ENCODE measurements at regions not wholly inside any gene's neighbourhood (a gene's known extent, or its start where the extent isn't known, plus 50 kb on each side); places are given as distances from the start of the nearest gene placed in this dataset.

DNA sequence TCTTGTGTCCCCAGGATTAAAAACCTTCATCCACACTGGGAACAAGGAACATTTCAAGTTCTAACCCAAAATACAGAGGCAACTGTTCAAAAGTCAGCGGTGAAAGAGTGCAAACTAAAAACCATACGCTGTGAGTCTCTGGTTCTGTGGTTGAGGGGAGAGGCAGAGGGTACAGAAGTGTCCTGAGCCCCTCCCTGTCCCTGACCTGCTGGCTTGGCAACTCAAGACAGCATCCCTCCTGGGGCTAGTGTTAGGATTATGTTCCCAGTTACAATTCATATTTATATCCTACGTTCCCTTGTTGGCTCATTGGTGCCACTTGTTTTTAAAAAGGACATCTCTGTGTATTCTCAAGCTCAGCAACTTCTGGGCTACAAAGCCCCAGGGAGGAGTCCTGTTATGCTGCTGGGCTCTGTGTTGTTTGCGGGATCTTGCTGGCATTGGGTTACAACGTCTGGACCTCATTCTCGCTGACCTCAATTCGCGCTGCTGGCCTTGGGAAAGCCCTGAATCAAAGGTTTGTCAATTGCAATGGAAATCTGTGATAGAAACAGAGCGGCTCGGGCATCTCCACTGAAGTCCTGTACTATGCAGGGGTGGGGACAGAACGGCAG is 420.8 kb downstream of the FUT8 start:
- Histone ChIP-seq H3K9me3 (no peaks in the 10 kb centered on the region), H3K27me3 (no peaks in the 10 kb centered on the region), H3K4me3 (no peak overlapping the region), H3K27ac (no peak overlapping the region), H3K4me1 (no peaks in the 10 kb centered on the region), H3K36me3 (replicated peaks in 1 of 2; ENCODE audit: insufficient read depth in 1 of 2, low read depth in 2 of 2) (no peaks in the 10 kb centered on the region)
- intact Hi-C loops (cut with DNase I) = no loop called here
- TF ChIP-seq POLR2A (IDR thresholded peaks at IDR 0.05) = no peak
- TF ChIP-seq, protein P1, sequence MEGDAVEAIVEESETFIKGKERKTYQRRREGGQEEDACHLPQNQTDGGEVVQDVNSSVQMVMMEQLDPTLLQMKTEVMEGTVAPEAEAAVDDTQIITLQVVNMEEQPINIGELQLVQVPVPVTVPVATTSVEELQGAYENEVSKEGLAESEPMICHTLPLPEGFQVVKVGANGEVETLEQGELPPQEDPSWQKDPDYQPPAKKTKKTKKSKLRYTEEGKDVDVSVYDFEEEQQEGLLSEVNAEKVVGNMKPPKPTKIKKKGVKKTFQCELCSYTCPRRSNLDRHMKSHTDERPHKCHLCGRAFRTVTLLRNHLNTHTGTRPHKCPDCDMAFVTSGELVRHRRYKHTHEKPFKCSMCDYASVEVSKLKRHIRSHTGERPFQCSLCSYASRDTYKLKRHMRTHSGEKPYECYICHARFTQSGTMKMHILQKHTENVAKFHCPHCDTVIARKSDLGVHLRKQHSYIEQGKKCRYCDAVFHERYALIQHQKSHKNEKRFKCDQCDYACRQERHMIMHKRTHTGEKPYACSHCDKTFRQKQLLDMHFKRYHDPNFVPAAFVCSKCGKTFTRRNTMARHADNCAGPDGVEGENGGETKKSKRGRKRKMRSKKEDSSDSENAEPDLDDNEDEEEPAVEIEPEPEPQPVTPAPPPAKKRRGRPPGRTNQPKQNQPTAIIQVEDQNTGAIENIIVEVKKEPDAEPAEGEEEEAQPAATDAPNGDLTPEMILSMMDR (IDR thresholded peaks at IDR 0.05) = no peak
- ATAC-seq (no peak), DNase-seq (no peak)
- 83 to 84% methylated on average over 11 of the region's 11 CpGs for WGBS, 2 donors

DNA sequence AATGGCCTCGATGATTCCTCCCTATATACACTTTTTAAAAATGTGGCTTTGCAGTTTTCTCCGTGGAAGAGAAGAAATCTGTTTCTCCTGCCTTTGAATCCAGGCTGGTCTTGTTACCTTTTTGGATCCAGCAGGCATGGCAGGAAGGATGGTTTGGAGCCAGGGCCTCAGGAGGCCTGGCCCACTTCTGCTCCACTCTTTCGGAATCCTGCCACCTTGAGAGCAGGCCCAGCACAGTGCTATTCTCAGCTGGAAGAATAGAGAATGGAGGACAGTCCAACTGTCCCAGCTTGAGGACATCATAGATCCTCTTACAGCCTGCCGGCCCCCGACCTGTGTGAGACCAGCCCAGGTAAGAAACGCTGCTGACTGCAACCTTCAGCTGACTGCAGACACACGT is 421.5 kb downstream of the FUT8 start:
- DNase-seq = no peak

DNA sequence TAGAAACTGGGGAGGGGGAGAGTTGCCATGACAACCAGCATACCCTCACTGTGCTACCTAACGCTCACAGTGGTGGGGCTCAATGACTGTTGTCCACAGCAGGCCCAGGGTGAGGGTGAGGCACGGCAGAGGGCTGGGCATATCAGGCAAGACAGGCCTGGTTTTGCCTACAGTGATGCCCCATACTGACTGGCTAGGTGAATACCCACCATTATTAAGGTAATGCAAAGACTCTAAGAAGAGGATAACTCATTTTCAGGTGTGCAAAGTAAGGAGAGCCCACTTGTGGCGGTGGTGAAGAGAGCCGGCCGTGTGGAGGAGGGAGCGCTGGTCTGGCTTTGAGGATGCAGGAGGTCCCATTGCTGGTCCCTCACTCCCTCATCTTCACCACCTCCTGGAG is 422.3 kb downstream of the FUT8 start:
- intact Hi-C loops (cut with DNase I) = no loop called here
- Histone ChIP-seq H3K4me3 (no peak overlapping the region), H3K27me3 (no peaks in the 10 kb centered on the region), H3K4me1 (peaks cover 1% of the 10 kb centered on the region), H3K9me3 (no peaks in the 10 kb centered on the region), H3K36me3 (replicated peaks in 1 of 2; ENCODE audit: insufficient read depth in 1 of 2, low read depth in 2 of 2) (no peaks in the 10 kb centered on the region), H3K27ac (no peak overlapping the region)
- no peak for TF ChIP-seq POLR2A (IDR thresholded peaks at IDR 0.05)
- TF ChIP-seq, protein P1 (IDR thresholded peaks at IDR 0.05) = no peak
- ATAC-seq (no peak), DNase-seq (no peak)
- WGBS, 2 donors = 88 to 96% methylated on average over 6 of the region's 6 CpGs

More for the DNA sequence above, 421.5 kb downstream of the FUT8 start:
- intact Hi-C loops (cut with DNase I) = no loop called here
- Histone ChIP-seq H3K4me3 (no peak overlapping the region), H3K4me1 (no peaks in the 10 kb centered on the region), H3K27ac (no peak overlapping the region), H3K36me3 (replicated peaks in 1 of 2; ENCODE audit: insufficient read depth in 1 of 2, low read depth in 2 of 2) (no peaks in the 10 kb centered on the region), H3K27me3 (no peaks in the 10 kb centered on the region), H3K9me3 (no peaks in the 10 kb centered on the region)
- no peak for ATAC-seq
- WGBS, 2 donors = 88% methylated on average over 7 of the region's 7 CpGs
- TF ChIP-seq, protein P1 (IDR thresholded peaks at IDR 0.05) = no peak
- no peak for TF ChIP-seq POLR2A (IDR thresholded peaks at IDR 0.05)

DNA sequence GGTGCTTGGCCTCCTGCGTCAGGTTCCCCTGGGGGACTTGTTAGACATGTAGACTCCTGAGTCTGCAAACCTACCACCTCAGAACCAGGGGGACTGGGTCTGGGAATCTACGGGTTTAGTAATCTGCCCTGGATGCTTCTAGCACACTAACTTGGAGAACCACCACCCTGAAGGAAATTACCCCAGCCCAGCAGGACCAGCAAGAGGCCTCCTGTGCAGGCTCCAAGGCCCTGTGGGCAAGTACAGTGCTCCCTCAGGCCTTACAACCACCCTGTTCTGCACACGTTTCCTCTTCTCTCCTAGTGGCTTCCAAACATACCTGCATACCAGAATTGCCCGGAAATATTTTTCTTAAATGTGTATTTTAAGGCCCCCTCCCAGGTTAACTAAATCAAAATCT is 423.0 kb downstream of the FUT8 start:
- no peaks in the 10 kb centered on the region for H3K36me3 ChIP-seq (replicated peaks in 1 of 2; ENCODE audit: insufficient read depth in 1 of 2, low read depth in 2 of 2)
- ATAC-seq = no peak

More for the DNA sequence above, 423.0 kb downstream of the FUT8 start:
- Histone ChIP-seq H3K27me3 (no peaks in the 10 kb centered on the region), H3K27ac (no peak overlapping the region), H3K9me3 (no peaks in the 10 kb centered on the region), H3K4me3 (no peak overlapping the region), H3K4me1 (peaks cover 8% of the 10 kb centered on the region)
- intact Hi-C loops (cut with DNase I) = no loop called here
- no peak for DNase-seq
- TF ChIP-seq POLR2A (IDR thresholded peaks at IDR 0.05) = no peak
- TF ChIP-seq, protein P1 (IDR thresholded peaks at IDR 0.05) = no peak
- 92 to 94% methylated on average over 4 of the region's 4 CpGs for WGBS, 2 donors

Measured in body of pancreas (tissue), 4 donors.